Limb (tissue), 2 donors: ENCODE measurements at regions not wholly inside any gene's neighbourhood (a gene's known extent, or its start where the extent isn't known, plus 50 kb on each side); places are given as distances from the start of the nearest gene placed in this dataset.
A peak's percentile ranks its signal among the peaks of the same experiment; 100 is the strongest.

Experiments
- DNase-seq, 2 donors: peaks; one replicate each; pipeline ENCODE4 v3.0.0-alpha.2; 2016; ENCODE audit errors: extremely low spot score in 2 of 2

DNA sequence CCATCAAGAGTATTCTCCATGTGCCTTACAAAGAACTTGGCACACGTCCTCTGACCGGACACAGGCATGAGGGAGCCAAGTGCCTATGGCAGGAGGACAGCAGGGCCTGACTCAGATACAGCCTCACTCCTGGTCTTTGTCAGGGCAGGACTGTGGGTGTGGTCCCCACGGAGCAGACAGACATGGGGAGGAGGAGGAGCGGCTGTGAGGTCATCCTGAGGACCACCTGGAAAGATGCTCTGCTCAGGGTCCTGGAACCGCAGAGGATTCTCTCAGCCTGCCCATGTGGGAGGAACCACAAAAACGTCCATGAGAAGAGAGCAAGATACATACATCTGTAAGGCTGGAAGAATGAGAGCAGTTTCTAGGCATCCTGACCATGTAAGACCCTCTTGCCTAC, 576.3 kb downstream of the BRD1 start:
- peak in 1 of 2 donors; percentile 2 for DNase-seq

DNA sequence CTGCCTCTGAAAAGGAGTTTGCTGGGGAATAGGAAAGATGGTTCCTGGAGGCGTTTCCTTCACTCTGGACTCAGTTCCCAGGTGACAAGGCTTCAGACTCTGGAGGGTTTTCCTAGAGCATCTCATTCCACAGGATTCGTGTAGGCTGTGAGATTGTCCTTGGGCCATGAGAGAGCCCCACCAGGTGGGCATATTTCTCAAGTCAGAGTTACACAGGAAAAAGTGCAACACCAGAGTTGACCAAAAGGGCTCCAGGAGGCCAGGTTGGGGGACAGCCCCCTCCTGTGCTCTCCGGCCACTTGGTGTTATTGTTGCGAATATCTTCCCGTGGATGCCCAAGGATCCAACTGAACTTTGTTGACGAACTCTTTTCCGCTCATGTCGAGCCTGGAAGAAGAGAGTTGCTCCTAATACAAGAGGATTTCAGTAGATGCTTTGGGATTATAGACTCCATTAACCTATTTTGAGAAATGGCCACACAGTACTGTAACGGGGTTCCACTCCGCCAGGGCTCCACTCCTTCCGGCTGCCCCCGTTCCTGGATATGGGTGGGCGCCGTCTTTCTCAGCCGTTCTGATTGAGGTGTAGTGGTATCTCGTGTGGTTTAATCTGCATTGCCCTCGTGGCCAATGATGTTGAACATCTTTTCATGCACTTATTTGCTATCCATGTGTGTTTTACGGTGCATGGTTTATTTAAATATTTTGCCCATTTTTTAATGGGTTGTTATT, 580.3 kb downstream of the BRD1 start:
- no peak for DNase-seq

GRCh38 chr22:49244466-49245420, 582.9 kb downstream of the BRD1 start:
- DNase-seq: no peak

- DNase-seq: no peak
Measured at GRCh38 chr22:49243965-49244364, 583.7 kb downstream of the BRD1 start.

- DNase-seq: no peak
Measured at GRCh38 chr22:49243335-49243734, 584.3 kb downstream of the BRD1 start.

GRCh38 chr22:49242480-49242879, 585.2 kb downstream of the BRD1 start:
- no peak for DNase-seq

DNA sequence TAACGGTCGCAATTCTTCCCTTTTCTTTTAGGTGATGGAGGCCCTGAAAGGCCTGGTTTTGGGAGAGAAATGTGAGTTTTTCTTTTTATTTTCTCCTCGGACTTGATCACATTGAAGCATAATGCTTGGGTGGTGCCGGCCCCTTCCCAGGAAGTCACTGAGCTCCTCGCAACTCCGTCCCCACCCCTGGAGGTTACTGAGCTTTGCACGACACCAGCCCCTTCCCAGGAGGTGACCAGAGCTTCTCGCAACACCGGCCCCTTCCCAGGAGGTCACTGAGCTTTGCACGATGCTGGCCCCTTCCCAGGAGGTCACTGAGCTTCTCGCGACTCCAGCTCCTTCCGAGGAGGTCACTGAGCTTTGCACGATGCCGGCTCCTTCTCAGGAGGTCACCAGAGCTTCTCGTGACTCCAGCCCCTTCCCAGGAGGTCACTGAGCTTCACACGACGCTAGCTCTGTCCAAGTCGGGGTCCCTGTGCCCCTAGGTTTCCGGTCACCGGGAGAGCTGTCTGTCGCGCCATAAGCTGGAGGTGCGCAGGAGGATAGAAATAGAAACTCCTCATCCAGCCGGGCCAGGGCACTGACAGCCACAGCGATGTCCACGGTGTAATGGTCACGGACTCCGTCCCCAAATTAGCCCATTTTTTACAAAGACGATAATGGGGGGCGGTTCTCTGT, 586.4 kb downstream of the BRD1 start:
- DNase-seq: peak in 1 of 2 donors; percentile 16

- DNase-seq: peak in 1 of 2 donors; percentile 12
Measured at GRCh38 chr22:49240472-49240871, 587.2 kb downstream of the BRD1 start.

- no peak for DNase-seq
Measured at GRCh38 chr22:49240016-49240380, 587.7 kb downstream of the BRD1 start.

DNA sequence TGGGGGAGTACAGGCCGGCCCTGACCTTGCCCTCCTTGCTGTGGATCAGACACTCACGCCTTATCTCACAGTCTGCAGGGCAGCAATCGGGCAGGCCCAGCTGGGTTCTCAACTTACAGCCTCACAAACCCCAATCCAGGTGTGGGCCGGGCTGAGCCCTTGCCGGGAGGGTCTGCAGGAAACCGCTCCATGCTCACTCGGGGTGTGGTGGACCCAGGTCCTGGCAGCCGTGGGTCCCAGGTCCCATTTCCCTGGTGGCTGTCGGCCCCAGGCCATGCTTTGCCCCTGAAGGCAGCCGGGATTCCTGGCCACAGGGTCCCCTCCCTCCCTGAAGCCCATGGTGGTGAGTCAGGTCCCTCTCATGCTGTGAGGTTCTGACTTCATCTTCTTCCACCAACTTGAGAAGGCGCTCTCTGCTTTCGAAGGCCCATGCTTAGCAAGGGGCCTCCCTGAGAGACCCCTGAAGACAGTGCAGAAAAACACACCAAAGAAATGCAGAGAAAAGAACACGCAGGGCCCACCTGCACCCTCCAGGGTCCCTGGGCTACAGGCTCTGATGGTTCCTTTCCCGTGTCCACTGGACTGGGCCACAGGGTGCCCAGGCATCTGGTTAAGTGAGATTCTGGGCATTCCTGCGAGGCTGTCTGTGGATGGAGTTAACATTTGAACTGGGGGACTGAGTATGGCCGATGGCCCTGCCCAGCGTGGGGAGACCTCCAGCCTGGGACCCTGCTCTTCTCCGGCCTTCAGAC, 588.2 kb downstream of the BRD1 start:
- DNase-seq: no peak

- no peak for DNase-seq
Measured at GRCh38 chr22:49238181-49239141, 589.2 kb downstream of the BRD1 start.

DNA sequence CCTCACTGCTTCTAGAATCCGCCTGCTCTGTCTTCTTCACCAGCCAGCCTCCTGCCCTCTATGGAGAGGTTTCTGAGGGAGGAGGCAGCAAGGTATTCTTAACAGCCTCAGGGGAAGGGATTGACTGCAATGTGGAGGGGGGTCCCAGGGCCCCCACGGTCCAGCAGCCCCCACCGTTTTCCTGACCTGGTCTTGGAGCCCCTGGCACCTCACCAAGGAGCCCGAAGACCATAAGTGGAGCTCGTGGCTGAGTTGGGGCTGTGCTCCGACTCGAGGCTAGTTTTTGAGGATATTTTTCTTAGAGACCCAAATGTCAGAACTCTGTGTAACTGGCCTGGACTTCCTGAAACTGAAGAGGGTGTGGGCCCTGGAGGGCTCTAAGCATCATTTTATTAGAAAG, 590.0 kb downstream of the BRD1 start:
- no peak for DNase-seq

GRCh38 chr22:49237279-49237678, 590.4 kb downstream of the BRD1 start:
- DNase-seq: no peak

GRCh38 chr22:49236541-49237075, 591.1 kb downstream of the BRD1 start:
- DNase-seq: no peak

GRCh38 chr22:49235463-49236300, 592.0 kb downstream of the BRD1 start:
- DNase-seq: no peak

DNA sequence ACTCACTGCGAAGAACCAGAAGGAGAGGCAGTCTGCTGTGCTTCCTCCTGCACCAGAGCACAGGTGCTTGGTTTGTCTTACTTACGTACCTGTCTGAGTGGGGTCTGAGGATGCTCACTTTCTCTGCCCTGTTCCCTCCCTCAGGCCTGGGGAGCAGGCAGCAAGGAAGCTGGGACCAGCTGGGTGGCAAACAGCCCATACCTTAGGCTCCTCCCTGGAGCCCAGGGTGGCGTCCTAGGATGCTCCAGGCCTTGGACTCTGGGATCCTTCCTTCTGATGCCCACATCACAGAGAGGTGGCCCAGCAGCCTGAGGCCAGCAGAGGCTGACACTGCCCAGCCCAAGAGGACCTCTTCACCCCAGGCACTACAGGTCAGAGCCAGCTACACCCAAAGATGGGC, 593.2 kb downstream of the BRD1 start:
- DNase-seq: no peak

- no peak for DNase-seq
Measured at GRCh38 chr22:49233507-49234100, 594.1 kb downstream of the BRD1 start.

- DNase-seq: peak in 1 of 2 donors; percentile 16
Measured at GRCh38 chr22:49232319-49233067, 595.2 kb downstream of the BRD1 start.
